GM21717 (cell line): ENCODE measurements at regions not wholly inside any gene's neighbourhood (a gene's known extent, or its start where the extent isn't known, plus 50 kb on each side); places are given as distances from the start of the nearest gene placed in this dataset.

Experiments used
- ATAC-seq: cut with Tn5 transposase; IDR thresholded peaks from one replicate; pipeline ENCODE4 v1.9.1; 2021; ENCODE audit warnings: mild to moderate bottlenecking, moderate library complexity; ENCODE audit not compliant: unreplicated experiment

DNA sequence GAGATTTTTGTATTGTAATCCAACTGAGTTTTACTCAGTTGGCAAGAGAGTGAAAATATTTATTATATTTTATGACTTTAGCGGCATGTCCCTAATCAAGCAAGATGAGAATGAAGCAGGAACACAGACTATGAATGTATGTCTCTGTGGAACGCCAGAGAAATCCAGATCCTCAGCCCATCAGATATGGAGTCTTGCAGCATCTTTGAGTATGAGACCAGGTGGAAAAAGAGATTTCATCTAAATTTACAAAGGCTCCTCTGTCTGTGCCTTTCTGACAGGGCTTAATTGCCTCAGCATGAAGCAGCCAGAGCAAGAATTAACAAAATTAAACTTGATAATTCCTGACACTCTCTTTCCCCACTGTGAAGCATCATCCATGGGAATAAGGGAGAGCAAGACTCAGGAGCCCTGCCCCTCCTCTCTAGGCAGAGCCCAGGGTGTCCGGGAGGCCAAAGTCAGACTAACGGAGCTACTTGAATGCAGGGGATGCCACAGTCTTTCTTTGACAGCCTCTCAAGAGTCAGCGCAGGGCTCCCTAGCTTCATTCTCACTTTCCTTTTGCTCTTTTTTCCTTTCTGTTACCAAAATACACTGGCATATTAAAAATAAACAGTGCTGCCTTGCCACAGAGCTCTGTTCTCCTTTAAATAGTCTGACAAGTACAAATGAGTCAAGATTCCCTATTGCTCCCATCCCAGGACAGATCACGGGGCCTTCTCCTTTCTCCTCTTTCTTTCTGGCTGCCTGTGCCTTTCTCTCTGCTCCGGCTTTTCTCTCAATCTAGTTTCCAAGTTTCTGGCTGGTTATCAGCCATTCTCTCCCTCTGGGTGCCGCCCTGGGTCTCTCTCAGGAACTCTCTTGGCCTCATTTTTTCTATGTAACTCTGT, 132.2 kb upstream of the INHBA start:
- no peak for ATAC-seq

DNA sequence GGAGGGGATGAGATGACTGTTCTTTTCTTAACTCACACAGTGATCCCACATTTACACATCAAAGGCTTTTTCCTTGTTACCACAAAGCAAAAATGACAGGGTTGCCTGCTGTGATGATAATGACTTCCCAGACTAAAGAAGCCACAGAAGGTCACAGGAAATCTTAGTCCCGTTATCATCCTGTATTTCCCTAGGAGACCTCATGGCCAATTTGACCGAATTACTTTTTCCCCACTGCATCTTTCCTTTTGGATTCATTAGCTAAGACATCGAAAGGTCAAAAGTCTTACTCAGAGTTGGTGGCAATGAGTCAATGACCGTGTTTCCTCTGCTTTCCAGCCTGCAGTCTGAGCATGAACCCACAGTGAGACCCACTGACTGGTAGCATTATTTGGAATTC, 130.1 kb upstream of the INHBA start:
- no peak for ATAC-seq

DNA sequence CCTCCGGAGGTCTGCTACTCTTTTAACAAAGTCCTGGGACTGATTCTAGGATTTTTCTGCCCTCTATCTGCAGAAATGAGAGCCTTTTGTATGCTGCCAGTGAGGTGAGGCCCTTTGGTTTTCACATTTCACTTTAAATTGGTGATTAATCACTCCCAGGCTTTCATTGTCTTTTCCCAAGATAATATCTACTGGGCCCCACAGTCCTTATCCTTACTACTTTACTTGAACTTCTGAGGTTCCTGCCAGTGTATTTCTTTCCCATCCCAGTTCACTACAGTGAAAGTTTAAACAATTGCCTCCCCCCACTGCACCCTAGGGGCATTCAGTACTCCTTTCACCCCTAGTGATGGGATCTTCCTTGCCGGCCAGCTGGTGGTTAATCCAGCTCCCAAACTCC, 127.4 kb upstream of the INHBA start:
- ATAC-seq = no peak

DNA sequence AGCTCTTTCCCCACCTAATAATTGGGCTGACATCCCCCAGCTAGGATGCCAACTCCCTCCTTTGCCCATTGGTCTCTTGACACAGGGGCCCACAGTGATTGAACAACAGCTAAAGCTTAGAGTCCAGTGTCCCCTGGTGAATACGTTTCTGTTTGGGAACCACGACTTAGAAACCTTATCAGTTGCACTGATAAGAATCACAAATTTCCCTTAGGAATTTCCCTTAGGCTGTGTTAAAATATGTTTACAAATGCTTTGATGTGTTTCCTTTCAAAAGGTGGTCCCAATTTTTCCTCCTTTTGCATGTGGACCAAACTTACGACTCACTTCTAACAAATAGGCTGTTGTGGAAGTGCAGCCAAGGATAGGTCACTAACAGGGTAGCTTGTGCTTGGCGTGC, 126.0 kb upstream of the INHBA start:
- ATAC-seq = no peak

DNA sequence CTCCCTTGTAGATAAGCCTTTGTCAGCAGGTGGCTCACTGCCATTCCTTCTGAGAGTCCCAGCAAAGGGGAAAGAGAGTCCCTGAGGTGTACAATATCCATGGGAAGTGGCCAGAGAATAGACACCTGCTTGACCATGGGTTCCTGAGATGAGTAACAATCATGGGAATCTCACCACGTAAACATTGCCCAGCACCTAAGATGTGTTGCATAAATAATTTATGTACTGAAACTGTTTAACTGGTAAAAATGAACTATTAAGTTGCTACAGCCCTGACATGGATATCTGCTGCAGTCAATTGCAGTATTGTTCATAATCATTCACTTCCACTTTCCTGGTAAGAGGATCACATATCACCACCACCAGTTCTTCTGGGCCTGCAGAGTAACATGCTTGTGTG, 123.8 kb upstream of the INHBA start:
- ATAC-seq = no peak

DNA sequence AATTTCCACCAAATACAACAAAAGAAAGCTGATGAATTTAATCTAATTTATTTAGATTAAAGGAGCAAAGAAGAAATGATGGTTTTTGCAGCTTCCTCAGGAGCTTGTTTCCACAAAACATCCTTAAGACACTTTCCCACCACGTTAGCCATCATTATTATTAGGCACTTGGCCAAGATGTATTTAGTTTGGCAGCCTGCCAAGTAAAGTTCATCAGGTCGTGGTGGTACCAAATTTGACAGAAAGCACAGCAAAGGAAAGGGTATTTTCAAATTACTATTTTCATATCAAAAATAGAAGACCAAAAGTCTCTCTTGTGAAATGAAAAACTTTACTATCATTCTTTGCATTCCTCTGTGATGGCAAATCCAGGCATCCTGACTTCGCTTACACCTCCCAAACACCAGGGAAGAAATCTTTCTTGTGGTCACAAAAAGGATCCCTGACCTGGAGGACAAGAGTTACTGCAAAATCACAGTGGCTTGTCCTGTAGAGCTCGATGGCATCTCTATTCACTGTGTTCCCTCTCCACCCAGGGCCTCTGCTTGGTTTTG, 123.1 kb upstream of the INHBA start:
- ATAC-seq = no peak

DNA sequence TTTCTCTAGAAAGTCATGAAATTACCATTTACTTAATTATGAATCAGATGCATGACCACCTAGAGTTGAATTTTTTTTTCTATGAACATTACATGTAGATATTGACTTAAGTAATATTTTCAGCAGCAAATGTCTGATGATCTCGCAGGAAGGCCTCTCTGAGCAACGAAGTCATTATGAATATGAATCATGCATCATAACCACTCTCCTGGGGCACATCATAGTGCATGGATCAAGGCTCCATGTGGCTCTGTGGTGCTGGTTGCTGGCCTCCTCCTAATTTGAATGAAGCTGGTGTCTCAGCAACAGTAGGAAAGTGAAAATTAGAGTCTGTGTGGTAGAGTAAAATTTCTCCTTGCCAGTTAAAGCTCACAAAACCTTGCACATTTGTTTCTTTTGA, 121.4 kb upstream of the INHBA start:
- no peak for ATAC-seq

DNA sequence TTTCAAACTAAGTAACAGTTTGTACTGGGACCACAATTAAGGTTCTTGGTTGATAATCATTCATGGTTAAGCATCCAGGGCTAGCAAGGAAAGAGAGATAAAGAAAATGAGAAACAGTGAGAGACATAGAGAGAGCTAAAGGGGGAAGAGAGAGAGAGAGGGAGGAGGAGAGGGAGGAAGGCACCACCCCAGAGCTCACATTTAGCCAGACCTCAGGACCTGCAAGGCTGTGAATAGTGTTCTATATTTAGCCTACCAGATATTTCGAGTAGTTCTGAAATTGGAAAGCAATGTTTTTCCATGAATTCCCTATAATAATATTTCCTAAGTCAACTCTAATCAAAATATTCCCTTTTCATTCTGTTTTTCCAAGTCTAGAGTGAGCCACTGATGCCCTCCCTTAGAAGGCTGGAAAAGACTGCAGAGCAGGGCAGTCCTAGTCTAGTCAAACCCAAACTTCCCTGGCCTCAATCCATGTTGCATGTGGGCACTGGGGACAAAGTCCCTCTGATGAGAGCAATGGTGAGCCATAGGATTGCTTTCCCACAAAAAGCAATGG, 119.4 kb upstream of the INHBA start:
- ATAC-seq = no peak

DNA sequence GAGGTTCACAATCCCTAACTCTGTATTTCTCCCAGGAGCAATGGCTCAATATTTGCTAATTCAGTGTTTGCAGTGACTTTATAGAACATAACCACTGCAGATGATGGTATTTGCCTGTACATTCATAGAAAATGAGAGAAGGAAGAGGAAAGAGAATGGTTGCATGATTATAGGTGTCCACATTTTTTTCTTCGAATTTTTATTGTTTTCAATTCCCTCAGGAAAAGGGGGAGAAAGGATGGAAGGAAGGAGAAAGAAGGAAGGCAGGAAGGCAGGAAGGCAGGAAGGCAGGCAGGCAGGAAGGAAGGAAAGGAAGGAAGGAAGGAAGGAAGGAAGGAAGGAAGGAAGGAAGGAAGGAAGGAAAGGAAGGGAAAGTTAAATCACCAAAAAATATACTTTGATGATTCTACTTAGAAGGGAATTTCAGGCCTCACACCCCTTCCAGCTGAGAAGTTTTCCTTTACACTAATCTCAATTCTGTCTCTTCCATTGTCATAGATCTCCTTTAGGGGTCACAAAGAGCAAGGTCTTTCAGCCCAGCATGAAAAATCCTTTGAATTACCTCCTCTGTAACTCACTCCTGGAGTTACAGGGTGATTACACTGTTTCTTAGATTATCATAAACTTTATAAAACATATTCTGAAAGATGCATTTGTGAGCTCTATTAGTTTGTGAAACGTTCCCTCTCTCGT, 118.8 kb upstream of the INHBA start:
- ATAC-seq = no peak

DNA sequence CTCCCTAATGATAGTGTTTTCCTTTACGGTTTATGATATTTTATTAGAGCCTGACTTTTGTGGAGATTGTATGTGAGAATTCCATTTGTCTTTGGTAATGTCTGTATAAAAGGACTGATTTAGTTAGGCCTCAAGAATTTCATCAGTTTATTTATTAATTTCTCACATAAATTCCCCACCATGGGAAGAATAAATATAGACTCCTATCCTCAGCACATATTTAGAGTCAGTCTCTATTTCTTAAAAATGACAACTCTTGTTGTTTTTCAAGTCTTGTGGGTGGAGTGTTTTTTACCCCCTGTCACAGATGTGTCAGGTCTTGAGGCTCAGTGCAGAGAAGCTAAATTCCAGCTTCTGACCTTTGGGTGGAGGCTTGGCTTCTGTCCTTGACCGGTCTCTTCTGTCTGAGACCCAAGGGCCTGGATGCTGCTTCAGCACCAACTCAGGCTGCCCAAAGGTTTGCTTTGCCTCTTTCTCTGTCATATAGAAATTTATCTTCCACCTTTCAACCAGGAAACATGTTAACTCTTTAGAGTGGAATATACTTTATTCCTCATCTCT, 117.3 kb upstream of the INHBA start:
- no peak for ATAC-seq

DNA sequence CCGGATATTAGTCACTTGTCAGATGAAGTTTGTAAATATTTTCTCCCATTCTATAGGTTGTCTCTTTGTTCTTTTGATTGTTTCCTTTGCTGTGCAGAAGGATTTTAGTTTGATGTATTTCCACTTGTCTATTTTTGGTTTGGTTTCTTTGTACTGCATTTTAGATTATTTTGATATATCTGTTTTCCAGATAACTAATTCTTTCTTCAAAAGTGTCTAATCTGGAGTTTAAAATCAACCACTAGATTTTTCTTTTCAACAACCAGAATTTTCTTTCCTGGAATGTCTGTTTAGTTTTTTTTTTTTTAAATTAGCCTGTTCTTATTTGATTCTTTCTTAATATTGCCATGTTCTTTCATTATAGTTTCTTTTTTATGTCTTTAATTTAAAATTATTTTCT, 116.8 kb upstream of the INHBA start:
- ATAC-seq = no peak

DNA sequence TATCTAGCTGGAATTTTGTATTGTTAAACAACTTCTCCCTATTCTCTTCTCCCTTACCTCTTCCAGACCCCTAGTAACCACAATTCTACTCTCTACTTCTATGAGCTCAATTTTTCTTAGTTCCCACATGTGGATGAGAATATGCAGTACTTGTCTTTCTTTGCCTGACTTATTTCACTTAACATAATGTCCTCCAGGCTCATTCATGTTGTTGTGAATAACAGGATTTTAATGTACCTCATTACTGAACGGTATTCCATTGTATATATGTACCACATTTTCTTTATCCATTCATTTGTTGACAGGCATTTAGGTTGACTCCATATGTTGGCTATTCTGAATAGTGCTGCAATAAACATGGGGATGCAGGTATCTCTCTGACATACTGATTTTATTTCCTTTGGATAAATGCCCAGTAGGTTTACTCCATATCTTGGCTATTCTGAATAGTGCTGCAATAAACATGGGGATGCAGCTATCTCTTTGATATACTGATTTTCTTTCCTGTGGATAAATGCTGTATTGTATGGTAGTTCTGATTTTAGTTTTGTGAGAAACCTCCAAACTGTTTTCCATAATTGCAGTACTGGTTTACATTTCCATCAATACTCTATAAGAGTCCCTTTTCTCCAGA, 116.0 kb upstream of the INHBA start:
- ATAC-seq = no peak

DNA sequence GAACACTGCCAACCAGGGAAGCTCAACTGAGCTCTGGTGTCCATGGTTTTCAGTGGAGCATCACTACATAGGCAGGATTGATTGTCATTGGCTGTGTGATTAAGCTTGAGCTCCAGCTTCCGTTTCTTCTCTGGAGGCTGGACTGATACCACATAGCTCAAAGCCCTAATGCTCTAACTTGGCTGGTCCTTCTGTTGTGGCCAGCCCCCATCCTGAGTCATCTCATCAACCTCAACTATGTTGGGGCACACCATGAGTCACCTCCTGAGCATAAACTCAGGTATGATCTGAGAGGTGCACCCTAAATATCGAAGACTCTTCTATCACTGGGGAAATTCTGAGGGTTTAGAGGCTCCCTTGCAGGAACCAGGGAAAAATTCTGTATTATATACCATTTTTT, 114.5 kb upstream of the INHBA start:
- ATAC-seq = no peak

DNA sequence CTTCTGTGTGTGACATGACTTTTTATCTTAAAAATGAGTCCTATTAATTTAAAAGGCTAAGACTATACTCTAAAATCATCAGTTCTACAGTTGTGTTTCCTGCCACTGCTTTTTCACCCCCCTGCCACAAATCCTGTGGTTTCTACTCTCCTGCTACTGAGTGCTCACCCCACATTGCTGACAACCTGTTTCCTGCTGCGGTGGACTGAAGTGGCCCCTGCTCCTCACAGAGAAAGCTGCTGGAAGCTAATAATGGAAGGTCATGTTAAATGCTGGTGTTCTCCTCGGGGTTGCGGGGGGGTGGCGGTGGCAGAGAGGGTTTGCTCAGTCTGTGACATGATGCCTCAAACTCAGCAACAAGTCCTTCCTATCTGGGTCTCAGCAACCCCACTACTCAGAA, 113.2 kb upstream of the INHBA start:
- ATAC-seq = peak; percentile 41

DNA sequence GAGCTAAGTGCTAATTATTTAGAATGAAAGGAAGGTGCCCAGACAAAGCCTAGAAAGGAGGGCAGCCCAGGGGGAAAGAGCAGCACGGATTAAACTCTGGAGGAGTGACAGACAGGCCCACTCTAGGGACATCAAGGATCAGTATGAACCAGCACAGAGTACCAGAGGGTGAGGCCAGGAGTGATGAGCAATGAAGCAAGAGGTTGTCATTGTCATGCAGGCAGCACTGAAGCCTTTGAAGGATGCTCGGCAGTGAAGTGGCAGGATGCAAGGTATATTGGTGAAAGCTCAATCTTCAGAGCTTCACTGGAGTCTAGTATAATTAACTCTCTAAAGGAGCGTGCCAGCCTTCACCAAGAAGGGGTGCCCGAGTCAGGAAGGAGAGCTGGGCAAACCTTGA, 112.0 kb upstream of the INHBA start:
- ATAC-seq = no peak

DNA sequence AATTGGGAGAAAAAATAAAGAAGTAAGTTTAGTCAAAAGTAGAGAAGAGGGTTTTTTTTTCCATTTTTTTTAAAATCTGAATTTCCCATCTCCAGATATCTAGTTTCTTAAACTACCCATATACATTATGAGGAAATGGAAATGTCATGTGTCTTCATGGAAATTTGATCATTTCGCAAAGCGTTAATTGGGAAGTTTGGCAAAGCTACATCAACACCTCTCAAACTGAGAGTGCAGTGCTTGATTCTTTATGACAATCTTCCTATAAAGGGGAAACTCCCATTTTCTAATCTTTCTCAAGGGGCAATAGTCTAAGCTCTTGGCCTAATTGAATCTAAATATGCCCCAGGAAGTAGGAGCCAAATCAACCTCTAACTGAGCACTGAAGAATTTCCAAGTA, 110.4 kb upstream of the INHBA start:
- no peak for ATAC-seq

DNA sequence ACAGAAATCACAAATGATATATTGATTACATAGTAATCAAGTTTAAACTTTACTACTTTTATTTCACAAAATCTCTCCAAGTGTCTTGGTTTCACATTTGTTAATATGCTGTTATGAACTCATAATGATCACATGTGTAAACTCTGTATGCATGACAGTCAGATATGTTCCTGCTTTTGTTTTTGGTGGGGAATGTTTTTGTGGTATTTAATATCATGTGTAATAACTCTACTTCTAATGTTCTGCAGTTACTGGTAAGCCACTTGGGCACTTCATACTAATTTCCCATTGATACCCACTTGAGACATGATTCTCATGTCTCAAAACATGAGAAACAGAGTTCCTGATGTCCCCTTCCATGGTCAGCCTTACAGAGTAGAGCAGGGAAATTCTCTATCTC, 109.1 kb upstream of the INHBA start:
- ATAC-seq = no peak

DNA sequence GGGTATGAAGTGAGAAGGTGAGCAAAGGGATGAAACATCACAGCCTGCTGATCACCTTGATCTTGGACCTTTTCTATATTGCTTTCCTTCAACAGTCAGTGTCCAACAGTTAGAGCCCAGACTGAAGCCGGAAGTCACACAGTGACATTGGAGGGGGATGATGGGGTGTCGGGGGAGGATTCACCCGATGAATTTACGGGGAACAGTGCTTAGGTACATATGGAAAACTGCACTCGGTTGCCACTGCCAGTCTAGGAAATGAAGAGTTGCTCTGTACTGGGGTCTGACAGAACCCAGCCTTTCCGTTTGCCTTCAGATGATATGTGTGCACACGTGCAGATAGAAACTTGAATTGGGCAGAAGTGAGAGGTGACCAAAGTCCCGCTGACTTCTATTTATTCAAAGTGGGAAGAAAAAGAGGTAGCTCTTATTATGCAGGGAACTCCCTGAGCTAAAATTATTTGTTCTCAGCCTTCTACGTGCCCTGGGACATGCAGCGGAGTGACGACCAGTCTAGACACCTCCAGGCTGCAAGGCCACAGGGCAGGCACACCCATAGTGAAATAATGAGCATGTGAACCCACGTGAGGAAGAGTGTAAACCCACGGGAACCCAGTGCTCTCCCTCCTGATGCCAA, 107.2 kb upstream of the INHBA start:
- ATAC-seq = peak; percentile 93

DNA sequence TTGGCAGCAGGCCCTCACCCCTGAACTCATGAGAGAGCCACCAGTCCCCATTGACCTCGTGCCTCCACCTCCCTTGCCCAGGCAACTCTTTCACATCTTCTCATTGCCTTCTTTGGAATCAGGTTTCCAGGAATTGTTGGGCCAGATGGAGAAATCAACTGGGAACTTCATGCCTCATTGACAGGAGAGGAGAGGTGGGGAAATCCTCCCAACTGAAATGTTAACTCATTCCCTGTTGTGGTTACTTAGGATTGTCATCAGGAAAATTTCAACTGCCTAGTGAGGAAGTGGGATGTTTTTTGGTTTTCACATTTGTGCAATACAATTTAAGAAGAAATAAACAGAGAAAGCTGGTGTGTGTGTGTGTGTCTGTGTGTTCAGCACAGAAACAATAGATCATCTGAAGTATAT, 106.6 kb upstream of the INHBA start:
- ATAC-seq = no peak

DNA sequence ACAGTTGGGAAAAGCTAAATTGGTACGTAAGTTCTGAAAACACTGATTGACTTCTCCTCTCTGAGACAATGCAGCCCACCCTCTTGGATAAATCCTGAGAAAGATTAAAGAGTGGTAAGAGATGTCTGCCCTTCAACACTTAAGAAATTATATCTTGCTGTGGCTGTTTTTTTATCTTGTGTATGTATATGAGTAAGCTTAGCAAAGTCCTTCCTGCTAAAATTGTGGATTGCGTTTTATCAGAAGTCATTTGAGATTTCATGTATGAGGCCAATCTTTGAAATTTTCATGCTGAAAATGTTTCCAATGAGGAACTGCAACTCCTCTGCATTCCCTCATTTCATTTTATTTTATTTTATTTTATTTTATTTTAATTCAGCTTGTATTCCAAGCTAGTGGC, 106.2 kb upstream of the INHBA start:
- no peak for ATAC-seq

DNA sequence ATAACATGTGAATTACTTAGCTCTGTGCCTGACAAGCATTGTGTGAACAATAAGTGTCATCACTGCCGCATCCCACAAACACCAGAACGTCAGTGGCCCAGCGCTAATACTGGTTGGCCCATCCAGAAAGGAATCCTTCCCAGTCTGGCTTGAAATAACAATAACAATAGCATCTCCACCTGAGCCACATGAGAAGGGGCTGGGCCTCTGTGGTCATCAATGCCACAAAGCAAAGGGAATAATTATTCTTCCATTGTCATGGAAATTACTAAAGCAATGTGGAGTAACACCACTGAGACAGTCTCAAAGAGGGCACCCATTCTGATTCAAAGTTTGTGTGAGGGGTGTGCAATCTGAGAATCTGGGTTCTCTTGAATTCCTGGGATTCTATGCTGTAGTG, 105.7 kb upstream of the INHBA start:
- ATAC-seq = no peak
